A673 (cell line): ENCODE measurements at regions not wholly inside any gene's neighbourhood (a gene's known extent, or its start where the extent isn't known, plus 50 kb on each side); places are given as distances from the start of the nearest gene placed in this dataset.

Experiments
- BruUV-seq: library from RNA; stranded (reverse); fragments of 400-500 nt; replicated peaks from 2 replicates; lab custom pipeline; 2021; lab: Mats Ljungman, UMichigan
- CTCF ChIA-PET: fragments of 300-600 bp; sonication (Branson Sonifier 250); formaldehyde crosslinking; loops from one replicate; lab custom pipeline; 2022; ENCODE audit warnings: antibody characterized with exemption; lab: Charles Lee
- POLR2A ChIA-PET: fragments of 300-600 bp; sonication (Branson Sonifier 250); formaldehyde crosslinking; loops from one replicate; lab custom pipeline; 2022; ENCODE audit warnings: antibody characterized with exemption; ENCODE audit not compliant: low non-redundant PET; lab: Charles Lee
- DNase-seq: peaks from one replicate; pipeline ENCODE4 v3.0.0-alpha.2; 2015; ENCODE audit warnings: low spot score
- H3K27ac ChIP-seq: fragments of 200-600 bp; sonication (generic); 2 replicates; pipeline ENCODE4 v1.5.1; 2016; ENCODE audit warnings: mixed run types, low read depth, mild to moderate bottlenecking, mixed read lengths, antibody characterized with exemption, low read length; ENCODE audit not compliant: poor library complexity, severe bottlenecking
- H3K27me3 ChIP-seq: fragments of 200-600 bp; sonication (generic); replicated peaks from 2 replicates; pipeline ENCODE4 v1.6.1; 2017; ENCODE audit warnings: mixed run types, low read depth, mild to moderate bottlenecking, mixed read lengths, antibody characterized with exemption, low read length; ENCODE audit not compliant: insufficient read depth, poor library complexity
- H3K36me3 ChIP-seq: fragments of 200-600 bp; sonication (generic); 2 replicates; pipeline ENCODE4 v1.6.1; 2016; ENCODE audit warnings: mixed run types, mild to moderate bottlenecking, mixed read lengths, antibody characterized with exemption, low read length; ENCODE audit not compliant: insufficient read depth, poor library complexity, severe bottlenecking
- H3K4me1 ChIP-seq: fragments of 200-600 bp; sonication (generic); 2 replicates; pipeline ENCODE4 v1.6.1; 2017; ENCODE audit warnings: mixed run types, mild to moderate bottlenecking, mixed read lengths, antibody characterized with exemption, low read length; ENCODE audit not compliant: insufficient read depth, poor library complexity, severe bottlenecking
- H3K4me3 ChIP-seq: fragments of 200-600 bp; sonication (generic); 2 replicates; pipeline ENCODE4 v1.5.1; 2016; ENCODE audit warnings: low read depth, mixed run types, mild to moderate bottlenecking, mixed read lengths, low read length; ENCODE audit not compliant: poor library complexity, severe bottlenecking
- H3K9me3 ChIP-seq: fragments of 200-600 bp; sonication (generic); 2 replicates; pipeline ENCODE4 v1.6.1; 2016; ENCODE audit warnings: mixed run types, low read depth, mild to moderate bottlenecking, mixed read lengths, antibody characterized with exemption, low read length; ENCODE audit not compliant: poor library complexity, severe bottlenecking
- CTCF ChIP-seq: fragments of 300-800, 200-600 bp; sonication (generic); conservative IDR thresholded peaks from 2 replicates; pipeline ENCODE4 v1.5.1; 2017; ENCODE audit warnings: low read depth, mild to moderate bottlenecking, antibody characterized with exemption, low read length, moderate library complexity, mixed read lengths
- EZH2 ChIP-seq: fragments of 200-600 bp; sonication (generic); IDR thresholded peaks from 2 replicates; pipeline ENCODE4 v1.6.1; 2017; ENCODE audit warnings: borderline replicate concordance, low read depth, mild to moderate bottlenecking, mixed read lengths, antibody characterized with exemption, low read length; ENCODE audit not compliant: poor library complexity, severe bottlenecking
- intact Hi-C: fragments of 100-400 bp; cut with micrococcal nuclease; formaldehyde crosslinking; loops from one replicate; pipeline ENCODE4 v1.10.0; 2022; ENCODE audit not compliant: unreplicated experiment

- H3K4me3 ChIP-seq: no peak overlapping the region
- no peak overlapping the region for H3K27ac ChIP-seq
- no peaks in the 10 kb centered on the region for H3K36me3 ChIP-seq
- no peak for TF ChIP-seq CTCF
- no peak for TF ChIP-seq EZH2
- DNase-seq: no peak
- ChIA-PET POLR2A (no interaction called here), CTCF (no interaction called here)
- no peaks in the 10 kb centered on the region for H3K4me1 ChIP-seq
- peaks cover 6% of the 10 kb centered on the region for H3K27me3 ChIP-seq
- intact Hi-C loops: no loop called here
- BruUV-seq: no TSS peak
- no peaks in the 10 kb centered on the region for H3K9me3 ChIP-seq
Measured at GRCh38 chr12:125453751-125454150, 388.5 kb downstream of the AACS start.

DNA sequence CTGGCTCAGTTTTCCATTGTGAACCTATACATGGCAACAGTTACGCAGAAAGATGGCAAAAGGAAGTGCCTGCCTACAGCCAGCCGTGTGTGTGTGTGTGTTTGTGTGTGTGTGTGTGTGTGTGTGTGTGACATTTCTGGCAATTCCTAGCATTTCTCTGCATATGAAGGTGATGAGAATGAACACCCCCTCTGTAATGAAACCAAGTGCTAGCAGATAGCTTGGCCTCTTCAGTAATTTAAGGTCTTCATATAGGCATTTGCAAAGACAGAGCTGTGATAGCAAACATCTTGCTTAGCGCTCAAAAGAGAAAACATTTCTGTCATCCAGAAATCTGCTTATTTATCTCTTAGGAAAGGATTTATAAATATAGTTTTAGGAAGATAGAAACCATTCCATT lies 389.1 kb downstream of the AACS start:
- ChIA-PET POLR2A (no interaction called here), CTCF (no interaction called here)
- no peak overlapping the region for H3K27ac ChIP-seq

DNA sequence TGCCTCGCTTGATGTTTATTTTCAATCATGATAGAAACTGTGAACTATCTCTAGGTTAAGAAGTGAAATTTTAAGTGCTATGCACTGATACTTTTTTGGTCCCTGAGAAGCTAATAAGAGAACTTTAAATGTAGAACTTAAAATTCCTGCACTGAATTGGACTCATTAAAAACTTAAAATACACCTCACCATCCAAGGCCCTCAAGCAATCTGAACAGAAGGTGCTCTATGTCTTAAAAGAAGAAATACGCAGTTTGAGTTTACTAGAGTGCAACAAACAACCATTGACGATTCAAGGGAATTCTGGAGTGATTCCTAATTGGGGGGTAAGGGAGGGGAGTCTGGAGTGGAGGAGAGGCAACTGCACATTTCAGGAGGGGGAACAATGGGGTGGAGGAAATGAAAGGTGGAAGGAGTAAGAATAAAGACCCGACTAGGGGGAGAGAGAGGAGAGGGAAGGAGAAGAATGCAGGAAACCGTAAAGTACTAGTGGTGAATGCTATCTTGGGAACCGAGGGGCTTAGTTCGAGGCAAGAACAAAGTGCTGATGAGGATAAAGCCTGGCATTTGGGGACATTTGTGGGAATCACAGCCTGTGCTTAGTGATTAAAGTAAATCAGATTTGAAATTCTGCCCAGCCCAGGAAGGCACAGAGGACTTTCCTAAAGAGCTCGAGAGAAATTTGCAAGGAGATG lies 389.7 kb downstream of the AACS start:
- POLR2A ChIA-PET: no interaction called here
- Histone ChIP-seq H3K27ac (no peak overlapping the region), H3K9me3 (no peaks in the 10 kb centered on the region), H3K36me3 (no peaks in the 10 kb centered on the region), H3K4me3 (no peak overlapping the region), H3K27me3 (peaks cover 6% of the 10 kb centered on the region), H3K4me1 (no peaks in the 10 kb centered on the region)
- intact Hi-C loops: no loop called here
- no peak for TF ChIP-seq EZH2
- DNase-seq: no peak
- CTCF ChIA-PET: no interaction called here
- BruUV-seq: no TSS peak

More for the DNA sequence above, 389.1 kb downstream of the AACS start:
- Histone ChIP-seq H3K27me3 (peaks cover 6% of the 10 kb centered on the region), H3K4me1 (no peaks in the 10 kb centered on the region), H3K9me3 (no peaks in the 10 kb centered on the region), H3K4me3 (no peak overlapping the region), H3K36me3 (no peaks in the 10 kb centered on the region)
- TF ChIP-seq CTCF (no peak), EZH2 (no peak)
- DNase-seq: no peak
- BruUV-seq: no TSS peak
- intact Hi-C loops: no loop called here

GRCh38 chr12:125455556-125455955 lies 390.3 kb downstream of the AACS start:
- Histone ChIP-seq H3K4me1 (no peaks in the 10 kb centered on the region), H3K27me3 (peaks cover 6% of the 10 kb centered on the region), H3K36me3 (no peaks in the 10 kb centered on the region), H3K27ac (no peak overlapping the region), H3K9me3 (no peaks in the 10 kb centered on the region), H3K4me3 (no peak overlapping the region)
- 0 out of 2 replicates have a peak, but pooled peaks have one; percentile 22 for TF ChIP-seq CTCF
- no peak for TF ChIP-seq EZH2
- no peak for DNase-seq
- POLR2A ChIA-PET: no interaction called here
- no TSS peak for BruUV-seq
- CTCF ChIA-PET: no interaction called here
- intact Hi-C loops: no loop called here
